NCI-H1105 (cell line): ENCODE measurements at regions not wholly inside any gene's neighbourhood (a gene's known extent, or its start where the extent isn't known, plus 50 kb on each side); places are given as distances from the start of the nearest gene placed in this dataset.

Experiments
- DNase-seq: peaks from one replicate; lab custom pipeline; 2025; lab: John Stamatoyannopoulos, UW

GRCh38 chr3:34783876-34784275, 855.4 kb upstream of the ARPP21 start:
- no peak for DNase-seq

- DNase-seq = no peak
These were observed 846.3 kb upstream of the ARPP21 start for GRCh38 chr3:34793057-34793456.

GRCh38 chr3:34807611-34808010, 831.7 kb upstream of the ARPP21 start:
- no peak for DNase-seq

- DNase-seq = no peak
These were observed 831.0 kb upstream of the ARPP21 start for GRCh38 chr3:34808287-34808686.

- no peak for DNase-seq
These were observed 810.5 kb upstream of the ARPP21 start for GRCh38 chr3:34828847-34829246.

- no peak for DNase-seq
These were observed 806.3 kb upstream of the ARPP21 start for GRCh38 chr3:34832865-34833508.

- no peak for DNase-seq
These were observed 801.2 kb upstream of the ARPP21 start for GRCh38 chr3:34837848-34838741.

- DNase-seq = no peak
These were observed 796.4 kb upstream of the ARPP21 start for GRCh38 chr3:34842706-34843480.

- no peak for DNase-seq
These were observed 795.1 kb upstream of the ARPP21 start for GRCh38 chr3:34844323-34844620.

- DNase-seq = no peak
These were observed 788.2 kb upstream of the ARPP21 start for GRCh38 chr3:34851137-34851536.

GRCh38 chr3:34852844-34853439, 786.4 kb upstream of the ARPP21 start:
- no peak for DNase-seq

GRCh38 chr3:34856081-34856947, 783.0 kb upstream of the ARPP21 start:
- DNase-seq = no peak

- no peak for DNase-seq
These were observed 781.2 kb upstream of the ARPP21 start for GRCh38 chr3:34858067-34858660.

- no peak for DNase-seq
These were observed 779.6 kb upstream of the ARPP21 start for GRCh38 chr3:34859746-34860145.

GRCh38 chr3:34862456-34862855, 776.9 kb upstream of the ARPP21 start:
- DNase-seq = no peak

GRCh38 chr3:34863485-34863884, 775.8 kb upstream of the ARPP21 start:
- no peak for DNase-seq

- no peak for DNase-seq
These were observed 775.3 kb upstream of the ARPP21 start for GRCh38 chr3:34864011-34864410.

GRCh38 chr3:34865346-34865745, 774.0 kb upstream of the ARPP21 start:
- no peak for DNase-seq

- DNase-seq = no peak
These were observed 770.4 kb upstream of the ARPP21 start for GRCh38 chr3:34868935-34869334.

- DNase-seq = no peak
These were observed 769.6 kb upstream of the ARPP21 start for GRCh38 chr3:34869696-34870095.

- no peak for DNase-seq
These were observed 766.9 kb upstream of the ARPP21 start for GRCh38 chr3:34872406-34872805.
